DND-41 (cell line): ENCODE measurements at regions not wholly inside any gene's neighbourhood (a gene's known extent, or its start where the extent isn't known, plus 50 kb on each side); places are given as distances from the start of the nearest gene placed in this dataset.

Source experiments
- ATAC-seq: fragments of 200-7000 bp; cut with Tn5 transposase; 3 replicates; pipeline ENCODE4 v1.9.1; 2021; ENCODE audit warnings: low read depth; ENCODE audit not compliant: insufficient read depth
- DNase-seq: peaks from one replicate; pipeline ENCODE4 v3.0.0-alpha.2; 2020
- H2AFZ ChIP-seq: 2 replicates; pipeline ENCODE4 v1.6.0; 2012; ENCODE audit warnings: low read depth, low read length
- H3K27ac ChIP-seq: 2 replicates; pipeline ENCODE4 v1.5.1; 2012; ENCODE audit warnings: low read length, inconsistent platforms
- H3K27me3 ChIP-seq: fragments of 200-600 bp; sonication (generic); 2 replicates; pipeline ENCODE4 v1.6.0; 2012; ENCODE audit warnings: low read length, mild to moderate bottlenecking, inconsistent platforms; ENCODE audit not compliant: insufficient read depth, poor library complexity
- H3K36me3 ChIP-seq: 2 replicates; pipeline ENCODE4 v1.5.1; 2012; ENCODE audit warnings: low read length, inconsistent platforms; ENCODE audit not compliant: insufficient read depth
- H3K4me1 ChIP-seq: 2 replicates; pipeline ENCODE4 v1.5.1; 2012; ENCODE audit warnings: mild to moderate bottlenecking, low read length; ENCODE audit not compliant: insufficient read depth
- H3K4me2 ChIP-seq: 2 replicates; pipeline ENCODE4 v1.6.0; 2012; ENCODE audit warnings: mild to moderate bottlenecking, moderate library complexity, low read length, inconsistent platforms; ENCODE audit not compliant: insufficient read depth
- H3K4me3 ChIP-seq, 2 experiments: fragments of 200-600 bp in 1 of 2; shearing (Covaris generic) in 1 of 2; 2 replicates each; pipeline ENCODE4 v1.5.1; 2012 to 2016; ENCODE audit warnings: inconsistent platforms in 2 of 2, low read length in 2 of 2, mild to moderate bottlenecking in 2 of 2, low read depth in 1 of 2, moderate library complexity in 1 of 2
- H3K79me2 ChIP-seq: 2 replicates; pipeline ENCODE4 v1.6.0; 2012; ENCODE audit warnings: low read length, inconsistent platforms; ENCODE audit not compliant: insufficient read depth
- H3K9ac ChIP-seq: 2 replicates; pipeline ENCODE4 v1.6.0; 2012; ENCODE audit warnings: low read depth, mild to moderate bottlenecking, inconsistent platforms, low read length, moderate library complexity
- H3K9me3 ChIP-seq: 2 replicates; pipeline ENCODE4 v1.5.1; 2012; ENCODE audit warnings: low read length, moderate library complexity, mild to moderate bottlenecking, inconsistent platforms; ENCODE audit not compliant: insufficient read depth, severe bottlenecking
- H4K20me1 ChIP-seq: 2 replicates; pipeline ENCODE4 v1.6.0; 2012; ENCODE audit warnings: low read length; ENCODE audit not compliant: insufficient read depth
- CTCF ChIP-seq: IDR thresholded peaks from 2 replicates; pipeline ENCODE4 v1.5.1; 2012; ENCODE audit warnings: borderline replicate concordance, low read length, moderate library complexity, mild to moderate bottlenecking; ENCODE audit not compliant: poor library complexity, severe bottlenecking; ENCODE audit errors: extremely low read depth
- EZH2 ChIP-seq: IDR thresholded peaks from 3 replicates; pipeline ENCODE4 v1.6.1; 2012; ENCODE audit warnings: borderline replicate concordance, low read depth, mild to moderate bottlenecking, moderate library complexity, low read length, inconsistent platforms; ENCODE audit not compliant: severe bottlenecking

DNA sequence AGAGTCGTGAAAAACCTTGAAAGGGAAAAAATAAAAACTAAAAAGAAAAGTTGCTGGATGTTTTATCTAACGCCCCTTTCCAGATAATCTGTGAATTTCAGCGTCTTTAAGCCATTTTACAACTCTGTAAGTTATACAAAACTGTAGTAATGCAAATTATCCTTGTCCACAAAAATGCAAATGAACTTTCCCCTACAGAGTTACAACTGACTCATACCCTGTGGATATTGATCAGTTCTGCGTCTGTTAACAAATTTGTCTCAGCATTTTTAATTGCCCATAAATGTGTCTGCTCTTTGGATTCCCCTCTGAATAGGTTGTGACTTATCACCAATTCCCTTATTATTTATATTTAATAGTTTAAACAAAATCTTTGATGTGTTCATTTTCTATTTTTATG, 105.9 kb upstream of the PRLR start:
- Histone ChIP-seq H3K4me2 (no peak overlapping the region), H3K4me3 (no peak overlapping the region), H3K9me3 (no peaks in the 10 kb centered on the region), H3K9ac (no peak overlapping the region), H3K27me3 (no peaks in the 10 kb centered on the region), H4K20me1 (no peaks in the 10 kb centered on the region), H2AFZ (no peak overlapping the region), H3K4me1 (no peaks in the 10 kb centered on the region), H3K36me3 (no peaks in the 10 kb centered on the region), H3K27ac (no peak overlapping the region), H3K79me2 (no peaks in the 10 kb centered on the region)
- DNase-seq: no peak
- TF ChIP-seq EZH2: no peak
- no peak for TF ChIP-seq CTCF
- no peak for ATAC-seq

- H3K36me3 ChIP-seq: no peaks in the 10 kb centered on the region
- no peak overlapping the region for H2AFZ ChIP-seq
- no peak overlapping the region for H3K27ac ChIP-seq
- H3K4me3 ChIP-seq: no peak overlapping the region
- no peaks in the 10 kb centered on the region for H4K20me1 ChIP-seq
- DNase-seq: no peak
- H3K27me3 ChIP-seq: no peaks in the 10 kb centered on the region
- no peaks in the 10 kb centered on the region for H3K79me2 ChIP-seq
- H3K4me1 ChIP-seq: no peaks in the 10 kb centered on the region
- ATAC-seq: no peak
- H3K4me2 ChIP-seq: no peak overlapping the region
- TF ChIP-seq CTCF: no peak
- TF ChIP-seq EZH2: no peak
- H3K9me3 ChIP-seq: no peaks in the 10 kb centered on the region
- H3K9ac ChIP-seq: no peak overlapping the region
Observed at GRCh38 chr5:35335752-35336151, 105.5 kb upstream of the PRLR start.

DNA sequence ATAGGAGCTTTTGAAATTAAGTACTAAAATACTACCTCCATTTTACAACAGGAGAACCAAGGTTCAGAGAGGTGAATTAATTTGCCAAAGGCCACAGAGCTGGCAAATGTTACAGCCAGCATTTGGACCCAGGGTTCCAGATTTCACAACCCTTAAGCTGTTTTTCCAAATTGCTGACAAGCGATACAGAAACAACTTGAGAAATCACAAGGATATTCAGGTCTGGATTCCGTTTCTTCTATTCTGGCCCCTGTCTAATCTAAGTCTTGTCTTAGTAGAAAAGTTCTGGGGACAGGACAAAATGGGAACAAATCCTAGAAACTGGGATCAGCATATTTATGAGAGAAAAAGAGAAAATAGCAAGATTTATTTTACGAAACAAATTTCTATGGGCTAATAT, 103.1 kb upstream of the PRLR start:
- no peaks in the 10 kb centered on the region for H3K27me3 ChIP-seq
- no peaks in the 10 kb centered on the region for H3K4me1 ChIP-seq
- no peak for ATAC-seq
- no peak overlapping the region for H2AFZ ChIP-seq
- H3K4me3 ChIP-seq: no peak overlapping the region
- H3K79me2 ChIP-seq: no peaks in the 10 kb centered on the region
- no peak overlapping the region for H3K27ac ChIP-seq
- DNase-seq: no peak
- no peaks in the 10 kb centered on the region for H3K36me3 ChIP-seq
- no peak overlapping the region for H3K9ac ChIP-seq
- H3K4me2 ChIP-seq: no peak overlapping the region
- no peaks in the 10 kb centered on the region for H4K20me1 ChIP-seq
- H3K9me3 ChIP-seq: no peaks in the 10 kb centered on the region
- TF ChIP-seq CTCF: no peak
- no peak for TF ChIP-seq EZH2
